ENCODE measurements at regions not wholly inside any gene's neighbourhood (a gene's known extent, or its start where the extent isn't known, plus 50 kb on each side); places are given as distances from the start of the nearest gene placed in this dataset.

DNA sequence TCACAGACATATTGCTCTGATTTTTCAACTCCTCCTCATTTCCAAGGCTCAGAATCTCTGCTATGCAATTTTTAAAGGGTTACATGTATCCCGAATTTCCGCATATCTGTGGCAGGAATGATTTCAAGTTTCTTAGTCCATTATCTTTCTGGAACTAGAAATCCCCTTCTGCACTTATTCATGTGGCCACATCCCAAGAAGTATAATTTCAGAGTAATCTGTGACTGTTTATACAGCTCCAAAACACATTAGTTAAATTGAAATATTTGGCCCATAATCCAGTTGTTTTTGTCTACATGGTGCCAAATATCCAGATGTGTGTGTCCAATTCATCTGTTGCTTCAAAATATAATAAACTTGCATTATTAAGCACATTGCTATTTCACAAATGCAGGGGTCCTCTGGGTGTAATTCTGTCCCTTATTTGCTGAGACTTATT lies 271.2 kb downstream of the ARHGAP12 start:
- TF ChIP-seq, protein P1, sequence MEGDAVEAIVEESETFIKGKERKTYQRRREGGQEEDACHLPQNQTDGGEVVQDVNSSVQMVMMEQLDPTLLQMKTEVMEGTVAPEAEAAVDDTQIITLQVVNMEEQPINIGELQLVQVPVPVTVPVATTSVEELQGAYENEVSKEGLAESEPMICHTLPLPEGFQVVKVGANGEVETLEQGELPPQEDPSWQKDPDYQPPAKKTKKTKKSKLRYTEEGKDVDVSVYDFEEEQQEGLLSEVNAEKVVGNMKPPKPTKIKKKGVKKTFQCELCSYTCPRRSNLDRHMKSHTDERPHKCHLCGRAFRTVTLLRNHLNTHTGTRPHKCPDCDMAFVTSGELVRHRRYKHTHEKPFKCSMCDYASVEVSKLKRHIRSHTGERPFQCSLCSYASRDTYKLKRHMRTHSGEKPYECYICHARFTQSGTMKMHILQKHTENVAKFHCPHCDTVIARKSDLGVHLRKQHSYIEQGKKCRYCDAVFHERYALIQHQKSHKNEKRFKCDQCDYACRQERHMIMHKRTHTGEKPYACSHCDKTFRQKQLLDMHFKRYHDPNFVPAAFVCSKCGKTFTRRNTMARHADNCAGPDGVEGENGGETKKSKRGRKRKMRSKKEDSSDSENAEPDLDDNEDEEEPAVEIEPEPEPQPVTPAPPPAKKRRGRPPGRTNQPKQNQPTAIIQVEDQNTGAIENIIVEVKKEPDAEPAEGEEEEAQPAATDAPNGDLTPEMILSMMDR (IDR thresholded peaks at IDR 0.05): no peak
- TF ChIP-seq ZFX (IDR thresholded peaks at IDR 0.05; ENCODE audit: borderline replicate concordance): no peak
